K562 (cell line): ENCODE measurements at regions not wholly inside any gene's neighbourhood (a gene's known extent, or its start where the extent isn't known, plus 50 kb on each side); places are given as distances from the start of the nearest gene placed in this dataset.

ENCODE experiments used
- FOXJ2 ChIP-seq: fragments of 200-800 bp; sonication (Bioruptor generic); IDR thresholded peaks from 2 replicates; pipeline ENCODE4 v1.6.1; 2016; ENCODE audit warnings: missing genetic modification characterization, missing compliant biosample characterization
- KDM4B ChIP-seq, 2 experiments: fragments of 450-650 bp in 1 of 2; sonication (generic) in 1 of 2; IDR thresholded peaks; 2 replicates each; pipeline ENCODE4 v1.6.1; 2016 to 2017; ENCODE audit warnings: borderline replicate concordance in 2 of 2, antibody characterized with exemption in 1 of 2, low read depth in 1 of 2, mild to moderate bottlenecking in 1 of 2
- MYNN ChIP-seq, 2 experiments: sonication (generic); formaldehyde crosslinking in 1 of 2; IDR thresholded peaks; 2 replicates each; pipeline versions ENCODE4 v1.5.0 to v1.6.1; 2016 to 2020; ENCODE audit warnings: antibody characterized with exemption in 1 of 2, missing genetic modification reagents in 1 of 2
- NFIC ChIP-seq: fragments of 450-650 bp; IDR thresholded peaks from 2 replicates; pipeline ENCODE4 v1.6.1; 2017; ENCODE audit warnings: mild to moderate bottlenecking, inconsistent platforms
- POLR2A ChIP-seq: fragments of 450-650 bp; conservative IDR thresholded peaks from 2 replicates; pipeline ENCODE4 v1.6.1; 2016
- SREBF2 ChIP-seq: sonication (generic); formaldehyde crosslinking; IDR thresholded peaks from 2 replicates; pipeline ENCODE4 v1.4.0; 2020; ENCODE audit warnings: mild to moderate bottlenecking, missing genetic modification reagents
- THRAP3 ChIP-seq: fragments of 450-650 bp; IDR thresholded peaks from 2 replicates; pipeline ENCODE4 v1.6.1; 2016; ENCODE audit warnings: mild to moderate bottlenecking, inconsistent platforms, borderline replicate concordance
- ZNF134 ChIP-seq: fragments of 250-450 bp; sonication (Bioruptor Pico); conservative IDR thresholded peaks from 2 replicates; pipeline ENCODE4 v1.4.0; 2020
- ZNF197 ChIP-seq: fragments of 200-800 bp; sonication (Bioruptor generic); IDR thresholded peaks from 2 replicates; pipeline ENCODE4 v1.6.1; 2016; ENCODE audit warnings: low read depth, missing genetic modification characterization, missing compliant biosample characterization
- TF ChIP-seq, protein P1 (sequence below), 3 experiments: IDR thresholded peaks in 2 of 3; conservative IDR thresholded peaks in 1 of 3; 2 replicates each; pipeline ENCODE4 v1.5.1; 2011 to 2012; ENCODE audit warnings: low read length in 3 of 3, mild to moderate bottlenecking in 3 of 3, control low read depth in 2 of 3, improper control_type of control experiment in 1 of 3, inconsistent platforms in 1 of 3, low read depth in 1 of 3, mixed read lengths in 1 of 3, moderate library complexity in 1 of 3; ENCODE audit not compliant: insufficient read depth in 2 of 3

DNA sequence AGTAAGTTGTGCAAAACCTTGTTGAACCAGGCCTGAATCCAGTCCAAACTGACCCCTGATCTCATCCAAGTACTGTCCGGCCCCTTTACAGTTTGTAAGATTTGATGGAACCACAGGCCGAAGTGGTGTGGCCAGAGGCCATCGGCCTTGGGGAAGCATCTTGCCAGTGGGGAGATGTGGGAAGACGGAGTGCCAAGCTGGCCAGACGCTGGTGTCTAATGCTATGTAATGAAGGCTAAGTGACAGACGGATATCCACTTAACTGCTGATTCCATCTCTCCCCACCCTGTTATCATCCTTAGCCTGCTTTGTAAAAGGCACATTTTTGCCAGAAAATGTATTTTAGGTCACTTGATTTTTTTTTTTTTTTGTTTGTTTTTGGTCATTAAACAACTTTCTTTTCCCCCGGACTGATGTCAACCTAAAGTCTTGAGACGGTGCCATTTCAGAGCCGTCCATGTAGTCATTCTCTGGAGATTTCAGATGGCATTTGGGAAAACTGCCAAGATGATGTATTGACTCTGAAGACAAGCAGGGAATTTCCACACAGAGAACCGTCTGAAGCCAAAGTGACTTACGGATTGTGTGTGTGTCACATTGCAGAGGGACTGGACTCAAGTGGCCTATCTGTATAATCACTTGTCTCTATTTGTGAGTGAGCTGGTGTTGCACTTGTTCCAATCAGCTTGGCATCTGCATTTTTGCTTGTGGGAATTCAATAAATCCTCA lies 86.5 kb upstream of the MANSC4 start:
- TF ChIP-seq, protein P1, sequence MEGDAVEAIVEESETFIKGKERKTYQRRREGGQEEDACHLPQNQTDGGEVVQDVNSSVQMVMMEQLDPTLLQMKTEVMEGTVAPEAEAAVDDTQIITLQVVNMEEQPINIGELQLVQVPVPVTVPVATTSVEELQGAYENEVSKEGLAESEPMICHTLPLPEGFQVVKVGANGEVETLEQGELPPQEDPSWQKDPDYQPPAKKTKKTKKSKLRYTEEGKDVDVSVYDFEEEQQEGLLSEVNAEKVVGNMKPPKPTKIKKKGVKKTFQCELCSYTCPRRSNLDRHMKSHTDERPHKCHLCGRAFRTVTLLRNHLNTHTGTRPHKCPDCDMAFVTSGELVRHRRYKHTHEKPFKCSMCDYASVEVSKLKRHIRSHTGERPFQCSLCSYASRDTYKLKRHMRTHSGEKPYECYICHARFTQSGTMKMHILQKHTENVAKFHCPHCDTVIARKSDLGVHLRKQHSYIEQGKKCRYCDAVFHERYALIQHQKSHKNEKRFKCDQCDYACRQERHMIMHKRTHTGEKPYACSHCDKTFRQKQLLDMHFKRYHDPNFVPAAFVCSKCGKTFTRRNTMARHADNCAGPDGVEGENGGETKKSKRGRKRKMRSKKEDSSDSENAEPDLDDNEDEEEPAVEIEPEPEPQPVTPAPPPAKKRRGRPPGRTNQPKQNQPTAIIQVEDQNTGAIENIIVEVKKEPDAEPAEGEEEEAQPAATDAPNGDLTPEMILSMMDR (IDR thresholded peaks at IDR 0.05 in 2 of 3, conservative IDR thresholded peaks at IDR 0.05 in 1 of 3; ENCODE audit: insufficient read depth in 2 of 3, low read depth in 1 of 3, low read length in 3 of 3), result no peak
- no peak for TF ChIP-seq SREBF2
- TF ChIP-seq THRAP3, result no peak
- no peak for TF ChIP-seq NFIC
- TF ChIP-seq FOXJ2 (tag), result no peak
- TF ChIP-seq MYNN (IDR thresholded peaks at IDR 0.05), result no peak
- no peak for TF ChIP-seq MYNN (CRISPR knock-in tag; IDR thresholded peaks at IDR 0.05)
- no peak for TF ChIP-seq ZNF197
- TF ChIP-seq KDM4B (IDR thresholded peaks at IDR 0.05; ENCODE audit: borderline replicate concordance in 2 of 2, low read depth in 1 of 2), result no peak
- no peak for TF ChIP-seq ZNF134
- TF ChIP-seq POLR2A, result no peak
